Loucy (cell line): ENCODE measurements at regions not wholly inside any gene's neighbourhood (a gene's known extent, or its start where the extent isn't known, plus 50 kb on each side); places are given as distances from the start of the nearest gene placed in this dataset.

Experiments used
- H2AFZ ChIP-seq: fragments of 200-600 bp; sonication (generic); 2 replicates; pipeline ENCODE4 v1.6.0; 2016; ENCODE audit warnings: antibody characterized with exemption, mild to moderate bottlenecking, low read length, moderate library complexity
- H3F3A ChIP-seq: fragments of 200-600 bp; 2 replicates; pipeline ENCODE4 v1.6.0; 2016; ENCODE audit warnings: antibody characterized with exemption, low read depth, mild to moderate bottlenecking
- H3K27me3 ChIP-seq: fragments of 200-600 bp; sonication (generic); 2 replicates; pipeline ENCODE4 v1.6.1; 2014; ENCODE audit warnings: low read length, mild to moderate bottlenecking; ENCODE audit not compliant: insufficient read depth, poor library complexity, severe bottlenecking
- H3K36me3 ChIP-seq: fragments of 200-600 bp; sonication (generic); 2 replicates; pipeline ENCODE4 v1.6.1; 2016; ENCODE audit warnings: low read length; ENCODE audit not compliant: insufficient read depth
- H3K4me1 ChIP-seq: fragments of 200-600 bp; sonication (generic); 2 replicates; pipeline ENCODE4 v1.5.1; 2014; ENCODE audit warnings: low read length, mild to moderate bottlenecking; ENCODE audit not compliant: insufficient read depth, poor library complexity, severe bottlenecking
- H3K4me2 ChIP-seq: fragments of 200-600 bp; sonication (generic); 2 replicates; pipeline ENCODE4 v1.6.0; 2014; ENCODE audit warnings: antibody characterized with exemption, low read length, low read depth, mild to moderate bottlenecking; ENCODE audit not compliant: poor library complexity, severe bottlenecking
- H3K4me3 ChIP-seq: fragments of 200-600 bp; sonication (generic); 2 replicates; pipeline ENCODE4 v1.5.1; 2014; ENCODE audit warnings: low read length, mild to moderate bottlenecking, mixed read lengths; ENCODE audit not compliant: poor library complexity, severe bottlenecking
- H3K79me2 ChIP-seq: fragments of 200-600 bp; sonication (generic); 2 replicates; pipeline ENCODE4 v1.6.1; 2014; ENCODE audit warnings: low read length; ENCODE audit not compliant: insufficient read depth
- H3K9ac ChIP-seq: fragments of 200-600 bp; sonication (generic); 2 replicates; pipeline ENCODE4 v1.6.0; 2014; ENCODE audit warnings: mild to moderate bottlenecking, low read depth, low read length, moderate library complexity; ENCODE audit not compliant: poor library complexity, severe bottlenecking
- H3K9me2 ChIP-seq: fragments of 200-600 bp; sonication (generic); replicated peaks from 2 replicates; pipeline ENCODE4 v1.6.1; 2016; ENCODE audit warnings: low read depth, low read length, mixed read lengths
- H3K9me3 ChIP-seq: fragments of 200-600 bp; sonication (generic); 2 replicates; pipeline ENCODE4 v1.6.1; 2014; ENCODE audit warnings: mild to moderate bottlenecking, antibody characterized with exemption, low read length, low read depth; ENCODE audit not compliant: insufficient read depth
- H4K20me1 ChIP-seq: fragments of 200-600 bp; sonication (generic); 2 replicates; pipeline ENCODE4 v1.6.0; 2014; ENCODE audit warnings: antibody characterized with exemption, low read length, mild to moderate bottlenecking; ENCODE audit not compliant: insufficient read depth, poor library complexity, severe bottlenecking
- CTCF ChIP-seq: fragments of 200-600 bp; sonication (generic); conservative IDR thresholded peaks from 2 replicates; pipeline ENCODE4 v1.5.1; 2014; ENCODE audit warnings: mild to moderate bottlenecking, antibody characterized with exemption, low read length
- EZH2phosphoT487 ChIP-seq: fragments of 200-600 bp; IDR thresholded peaks from 2 replicates; pipeline ENCODE4 v1.6.1; 2018; ENCODE audit warnings: antibody characterized with exemption, mild to moderate bottlenecking, moderate library complexity, borderline replicate concordance

GRCh38 chr1:111568160-111568647 lies 51.4 kb upstream of the RAP1A start:
- Histone ChIP-seq H3K27me3 (no peaks in the 10 kb centered on the region), H3K4me2 (no peak overlapping the region), H3K4me1 (no peaks in the 10 kb centered on the region), H3K9me2 (no peaks in the 10 kb centered on the region), H3K79me2 (no peaks in the 10 kb centered on the region), H3K9me3 (no peaks in the 10 kb centered on the region), H2AFZ (no peak overlapping the region), H3F3A (no peaks in the 10 kb centered on the region), H3K9ac (no peak overlapping the region), H4K20me1 (no peaks in the 10 kb centered on the region), H3K36me3 (no peaks in the 10 kb centered on the region), H3K4me3 (no peak overlapping the region)
- no peak for TF ChIP-seq CTCF
- TF ChIP-seq EZH2phosphoT487 = no peak
